ENCODE measurements at regions not wholly inside any gene's neighbourhood (a gene's known extent, or its start where the extent isn't known, plus 50 kb on each side); places are given as distances from the start of the nearest gene placed in this dataset.

DNA sequence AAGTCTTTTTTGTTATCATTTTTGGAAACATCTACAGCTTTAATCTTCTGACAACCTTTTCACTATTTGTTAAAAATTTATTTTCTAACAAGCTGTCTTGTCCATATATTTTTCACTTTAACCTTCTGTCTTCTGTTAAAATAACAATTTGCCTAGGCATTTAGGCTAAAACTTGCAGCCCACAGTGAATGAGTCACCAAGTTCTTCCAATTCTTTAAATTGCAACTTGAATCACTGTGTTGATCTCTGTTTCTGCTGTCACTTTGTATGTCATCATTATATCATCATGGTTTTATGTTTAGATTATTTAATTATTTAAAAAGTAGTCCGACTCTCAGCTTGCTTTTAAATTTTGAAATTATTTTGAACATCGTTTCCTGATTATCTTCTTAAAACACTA lies 473.8 kb upstream of the PTPRD start:
- H3K27me3 ChIP-seq (replicated peaks; ENCODE audit: insufficient read depth, low read depth, low read length, poor library complexity): no peaks in the 10 kb centered on the region
- peak overlapping the region; percentile 8 for H3K27ac ChIP-seq (ENCODE audit: low read depth, low read length, poor library complexity, severe bottlenecking)
- H3K4me3 ChIP-seq (ENCODE audit: low read depth, low read length, poor library complexity, severe bottlenecking): no peak overlapping the region
- no TSS peak for BruUV-seq (replicated peaks)
- no peaks in the 10 kb centered on the region for H3K36me3 ChIP-seq (ENCODE audit: insufficient read depth, low read length, poor library complexity, severe bottlenecking)
- POLR2A ChIA-PET (ENCODE audit: low non-redundant PET): no interaction called here
- no peak for TF ChIP-seq EZH2 (IDR thresholded peaks at IDR 0.05; ENCODE audit: borderline replicate concordance, low read depth, low read length, poor library complexity, severe bottlenecking)
- TF ChIP-seq, protein P1, sequence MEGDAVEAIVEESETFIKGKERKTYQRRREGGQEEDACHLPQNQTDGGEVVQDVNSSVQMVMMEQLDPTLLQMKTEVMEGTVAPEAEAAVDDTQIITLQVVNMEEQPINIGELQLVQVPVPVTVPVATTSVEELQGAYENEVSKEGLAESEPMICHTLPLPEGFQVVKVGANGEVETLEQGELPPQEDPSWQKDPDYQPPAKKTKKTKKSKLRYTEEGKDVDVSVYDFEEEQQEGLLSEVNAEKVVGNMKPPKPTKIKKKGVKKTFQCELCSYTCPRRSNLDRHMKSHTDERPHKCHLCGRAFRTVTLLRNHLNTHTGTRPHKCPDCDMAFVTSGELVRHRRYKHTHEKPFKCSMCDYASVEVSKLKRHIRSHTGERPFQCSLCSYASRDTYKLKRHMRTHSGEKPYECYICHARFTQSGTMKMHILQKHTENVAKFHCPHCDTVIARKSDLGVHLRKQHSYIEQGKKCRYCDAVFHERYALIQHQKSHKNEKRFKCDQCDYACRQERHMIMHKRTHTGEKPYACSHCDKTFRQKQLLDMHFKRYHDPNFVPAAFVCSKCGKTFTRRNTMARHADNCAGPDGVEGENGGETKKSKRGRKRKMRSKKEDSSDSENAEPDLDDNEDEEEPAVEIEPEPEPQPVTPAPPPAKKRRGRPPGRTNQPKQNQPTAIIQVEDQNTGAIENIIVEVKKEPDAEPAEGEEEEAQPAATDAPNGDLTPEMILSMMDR (conservative IDR thresholded peaks at IDR 0.05; ENCODE audit: low read depth, low read length): no peak
- intact Hi-C loops (cut with micrococcal nuclease; ENCODE audit: unreplicated experiment): loop anchor here (5.0 to 10.0 kb wide), 3 partner anchors 228 to 746 kb away; no protein-coding TSS in a partner anchor
- H3K9me3 ChIP-seq (ENCODE audit: low read depth, low read length, poor library complexity, severe bottlenecking): no peaks in the 10 kb centered on the region
- CTCF ChIA-PET: no interaction called here
- DNase-seq (ENCODE audit: low spot score): peak; percentile 12
- no peaks in the 10 kb centered on the region for H3K4me1 ChIP-seq (ENCODE audit: insufficient read depth, low read length, poor library complexity, severe bottlenecking)

DNA sequence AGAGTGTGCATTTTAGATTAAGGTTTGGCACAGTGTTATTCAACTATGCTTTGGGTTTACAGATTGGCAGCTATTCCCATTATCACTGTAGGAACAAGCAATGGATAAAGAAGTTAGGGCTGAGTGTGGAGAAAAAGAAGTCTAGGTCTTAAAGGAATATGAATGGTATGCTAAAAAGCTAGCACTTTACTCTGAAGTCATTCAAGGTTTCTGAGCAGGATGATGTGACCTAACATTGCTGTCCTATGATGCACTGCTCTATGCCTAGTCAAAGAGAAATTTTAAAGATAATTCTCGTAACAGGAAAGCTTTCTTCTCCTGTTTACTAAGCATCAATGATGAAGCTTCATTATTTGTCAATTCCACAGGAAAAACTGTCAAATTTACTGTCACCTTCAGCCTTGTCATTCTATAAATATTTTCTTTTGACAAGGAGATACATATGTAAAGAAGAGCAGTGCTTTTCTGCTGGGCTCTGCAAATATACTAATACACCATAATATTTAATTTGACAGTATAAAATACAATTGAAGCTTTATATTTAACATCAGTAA lies 476.1 kb upstream of the PTPRD start:
- DNase-seq (ENCODE audit: low spot score): no peak
- Histone ChIP-seq H3K9me3 (ENCODE audit: low read depth, low read length, poor library complexity, severe bottlenecking) (no peaks in the 10 kb centered on the region), H3K4me1 (ENCODE audit: insufficient read depth, low read length, poor library complexity, severe bottlenecking) (no peaks in the 10 kb centered on the region), H3K27me3 (replicated peaks; ENCODE audit: insufficient read depth, low read depth, low read length, poor library complexity) (no peaks in the 10 kb centered on the region), H3K4me3 (ENCODE audit: low read depth, low read length, poor library complexity, severe bottlenecking) (no peak overlapping the region), H3K36me3 (ENCODE audit: insufficient read depth, low read length, poor library complexity, severe bottlenecking) (no peaks in the 10 kb centered on the region), H3K27ac (ENCODE audit: low read depth, low read length, poor library complexity, severe bottlenecking) (no peak overlapping the region)
- ChIA-PET POLR2A (ENCODE audit: low non-redundant PET) (no interaction called here), CTCF (no interaction called here)
- no peak for TF ChIP-seq EZH2 (IDR thresholded peaks at IDR 0.05; ENCODE audit: borderline replicate concordance, low read depth, low read length, poor library complexity, severe bottlenecking)
- TF ChIP-seq, protein P1 (conservative IDR thresholded peaks at IDR 0.05; ENCODE audit: low read depth, low read length): no peak
- intact Hi-C loops (cut with micrococcal nuclease; ENCODE audit: unreplicated experiment): loop anchor here (5.0 to 10.0 kb wide), 3 partner anchors 226 to 743 kb away; no protein-coding TSS in a partner anchor
- BruUV-seq (replicated peaks): no TSS peak

- no peaks in the 10 kb centered on the region for H3K4me1 ChIP-seq (ENCODE audit: insufficient read depth, low read length, poor library complexity, severe bottlenecking)
- TF ChIP-seq EZH2 (IDR thresholded peaks at IDR 0.05; ENCODE audit: borderline replicate concordance, low read depth, low read length, poor library complexity, severe bottlenecking): no peak
- TF ChIP-seq, protein P1 (conservative IDR thresholded peaks at IDR 0.05; ENCODE audit: low read depth, low read length): no peak
- H3K9me3 ChIP-seq (ENCODE audit: low read depth, low read length, poor library complexity, severe bottlenecking): no peaks in the 10 kb centered on the region
- no peak for DNase-seq (ENCODE audit: low spot score)
- ChIA-PET POLR2A (ENCODE audit: low non-redundant PET) (no interaction called here), CTCF (no interaction called here)
- intact Hi-C loops (cut with micrococcal nuclease; ENCODE audit: unreplicated experiment): no loop called here
- no peaks in the 10 kb centered on the region for H3K36me3 ChIP-seq (ENCODE audit: insufficient read depth, low read length, poor library complexity, severe bottlenecking)
- no peak overlapping the region for H3K4me3 ChIP-seq (ENCODE audit: low read depth, low read length, poor library complexity, severe bottlenecking)
- BruUV-seq (replicated peaks): no TSS peak
- no peak overlapping the region for H3K27ac ChIP-seq (ENCODE audit: low read depth, low read length, poor library complexity, severe bottlenecking)
- no peaks in the 10 kb centered on the region for H3K27me3 ChIP-seq (replicated peaks; ENCODE audit: insufficient read depth, low read depth, low read length, poor library complexity)
Observed at GRCh38 chr9:11092974-11093373, 480.2 kb upstream of the PTPRD start.
